ENCODE measurements at regions not wholly inside any gene's neighbourhood (a gene's known extent, or its start where the extent isn't known, plus 50 kb on each side); places are given as distances from the start of the nearest gene placed in this dataset.

DNA sequence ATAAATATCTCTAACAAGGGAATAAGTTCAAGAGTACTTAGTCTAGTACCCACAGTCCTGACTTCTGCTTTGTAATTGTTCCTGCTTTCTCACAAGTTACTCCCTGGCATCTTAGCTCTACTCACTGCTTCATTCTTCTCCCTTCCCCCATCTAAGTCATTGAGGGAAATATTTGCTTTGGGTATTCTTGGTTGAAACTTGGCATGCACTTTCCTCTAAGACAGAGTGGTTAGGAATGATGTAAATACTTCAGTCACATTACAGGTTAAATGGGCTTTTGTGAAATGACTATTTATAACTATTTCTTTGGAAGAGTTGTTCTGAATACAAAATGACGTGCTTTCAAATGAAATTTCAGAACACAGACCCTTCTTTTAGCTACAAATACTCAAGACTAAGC lies 67.7 kb upstream of the PLEKHG1 start:
- H3K27me3 Mint-ChIP-seq: peaks cover 8 to 28% (median 17%) of the 10 kb centered on the region in 3 donors
- ATAC-seq (ENCODE audit: low read depth in 2 of 2) (no peak), DNase-seq (no peak)

DNA sequence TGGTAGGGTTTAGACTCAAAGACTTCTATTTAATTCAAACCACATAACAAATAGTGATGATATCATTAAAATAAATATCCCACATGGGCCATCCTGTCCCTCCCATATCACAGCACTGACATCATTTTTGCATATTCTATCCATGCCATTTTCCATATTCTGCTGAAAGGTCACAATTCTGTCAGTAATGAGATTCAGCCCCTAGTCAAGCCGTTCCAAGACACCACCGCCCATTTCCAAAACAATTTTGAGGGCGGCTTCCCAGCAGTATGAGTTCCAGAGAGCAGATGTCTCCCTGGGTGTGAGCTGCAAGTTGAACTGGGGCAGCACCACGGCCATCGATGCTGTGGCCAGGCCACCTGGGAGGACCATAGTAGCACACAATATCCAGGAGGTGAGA lies 65.1 kb upstream of the PLEKHG1 start:
- peaks cover 0 to 5% (median 0%) of the 10 kb centered on the region in 7 donors for H3K9me3 Mint-ChIP-seq
- peaks cover 15 to 41% (median 23%) of the 10 kb centered on the region in 3 donors for H3K27me3 Mint-ChIP-seq
- H3K36me3 Mint-ChIP-seq: peaks cover 0 to 11% of the 10 kb centered on the region in 2 donors
- ATAC-seq (ENCODE audit: low read depth in 2 of 2): no peak
- no peak overlapping the region for H3K27ac Mint-ChIP-seq
- H3K4me3 Mint-ChIP-seq: no peak overlapping the region
- no peak for DNase-seq
- peaks cover 0 to 4% (median 4%) of the 10 kb centered on the region in 3 donors for H3K4me1 Mint-ChIP-seq

More for the DNA sequence above, 67.7 kb upstream of the PLEKHG1 start:
- H3K9me3 Mint-ChIP-seq: no peaks in the 10 kb centered on the region
- no peaks in the 10 kb centered on the region for H3K36me3 Mint-ChIP-seq
- no peak overlapping the region for H3K4me3 Mint-ChIP-seq
- no peak overlapping the region for H3K27ac Mint-ChIP-seq
- H3K4me1 Mint-ChIP-seq: peaks cover 12 to 14% (median 14%) of the 10 kb centered on the region in 3 donors

DNA sequence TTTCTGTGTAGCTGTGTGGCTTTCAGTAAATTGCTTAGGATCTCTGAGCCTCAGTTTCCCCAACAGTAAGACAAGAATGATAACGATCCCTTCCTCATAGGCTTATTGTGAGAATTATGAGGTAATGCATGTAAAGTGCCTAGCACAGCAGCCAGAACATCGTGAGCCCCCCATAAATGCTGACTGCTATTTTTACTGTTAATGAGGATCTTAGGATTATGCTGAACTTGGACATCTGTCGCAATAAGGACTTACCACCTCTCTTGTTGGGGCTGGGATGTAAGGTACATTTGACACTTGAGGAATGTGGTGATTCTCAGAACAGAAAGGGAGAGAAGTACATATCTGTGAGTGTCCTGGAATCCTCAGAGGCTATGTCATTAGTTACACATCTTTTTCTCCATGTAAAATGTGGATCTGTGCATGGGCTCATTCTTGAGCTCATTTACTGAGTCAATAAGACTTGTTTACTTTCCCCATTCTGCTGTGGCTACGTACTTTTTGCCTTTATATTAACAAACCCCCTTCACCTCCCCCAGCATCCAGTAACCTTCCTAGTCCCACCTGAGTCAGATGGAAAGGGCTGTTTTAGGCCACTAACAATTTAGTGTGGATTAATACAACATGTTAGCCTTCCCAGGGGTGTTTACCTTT lies 64.4 kb upstream of the PLEKHG1 start:
- Mint-ChIP-seq H3K4me3 (no peak overlapping the region), H3K9me3 (peaks cover 0 to 5% (median 0%) of the 10 kb centered on the region in 7 donors), H3K27me3 (peaks cover 17 to 48% (median 30%) of the 10 kb centered on the region in 3 donors), H3K4me1 (peaks cover 0 to 8% (median 4%) of the 10 kb centered on the region in 3 donors), H3K36me3 (peaks cover 0 to 11% of the 10 kb centered on the region in 2 donors), H3K27ac (no peak overlapping the region)
- no peak for DNase-seq
- ATAC-seq (ENCODE audit: low read depth in 2 of 2): no peak

DNA sequence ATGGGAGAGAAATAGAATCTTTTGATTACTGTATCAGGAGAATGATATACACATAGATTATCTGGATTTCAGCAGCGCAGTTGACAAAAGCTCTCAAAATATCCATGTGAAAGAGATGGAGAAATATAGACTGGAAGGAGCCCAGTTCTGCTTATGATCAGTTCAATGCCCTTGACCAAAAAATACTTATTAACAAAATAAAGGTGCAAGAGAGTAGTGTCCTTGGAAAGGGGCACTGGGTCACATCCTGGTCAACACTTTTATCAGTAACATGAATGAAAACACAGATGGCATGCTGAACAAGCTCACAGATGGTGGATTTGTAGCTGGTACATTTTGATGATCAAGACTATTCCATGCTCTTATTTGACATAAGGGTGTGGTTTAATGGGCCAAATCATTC lies 63.9 kb upstream of the PLEKHG1 start:
- Mint-ChIP-seq H3K27ac (no peak overlapping the region), H3K9me3 (peaks cover 0 to 5% (median 0%) of the 10 kb centered on the region in 7 donors)

DNA sequence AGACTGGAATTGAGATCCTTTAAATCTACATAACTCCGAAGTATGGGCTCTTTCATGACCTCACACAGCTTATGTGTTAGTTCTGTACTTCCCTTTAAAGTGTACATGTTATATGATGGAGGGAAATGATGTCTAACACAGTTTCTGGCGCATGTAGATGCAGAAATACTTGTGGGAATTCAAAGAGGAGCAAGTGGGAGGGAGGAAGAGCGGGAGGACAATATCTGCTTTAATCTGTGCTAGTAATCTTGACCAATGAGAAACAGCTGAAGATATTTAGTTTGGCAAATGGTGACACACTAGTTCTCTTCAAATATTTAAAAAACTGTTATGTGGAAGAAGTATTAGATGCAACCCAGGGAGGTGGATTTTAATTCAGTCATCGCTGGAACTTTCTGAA lies 62.9 kb upstream of the PLEKHG1 start:
- ATAC-seq (ENCODE audit: low read depth in 2 of 2) (no peak), DNase-seq (no peak)
- Mint-ChIP-seq H3K36me3 (peaks cover 0 to 11% of the 10 kb centered on the region in 2 donors), H3K27me3 (peaks cover 25 to 57% (median 33%) of the 10 kb centered on the region in 3 donors), H3K27ac (no peak overlapping the region), H3K4me1 (peaks cover 0 to 8% (median 4%) of the 10 kb centered on the region in 3 donors), H3K9me3 (peaks cover 0 to 5% (median 0%) of the 10 kb centered on the region in 7 donors), H3K4me3 (no peak overlapping the region)

More for the DNA sequence above, 63.9 kb upstream of the PLEKHG1 start:
- DNase-seq (no peak), ATAC-seq (ENCODE audit: low read depth in 2 of 2) (no peak)
- H3K27me3 Mint-ChIP-seq: peaks cover 22 to 54% (median 33%) of the 10 kb centered on the region in 3 donors
- peaks cover 0 to 11% of the 10 kb centered on the region in 2 donors for H3K36me3 Mint-ChIP-seq
- no peak overlapping the region for H3K4me3 Mint-ChIP-seq
- peaks cover 0 to 8% (median 4%) of the 10 kb centered on the region in 3 donors for H3K4me1 Mint-ChIP-seq

DNA sequence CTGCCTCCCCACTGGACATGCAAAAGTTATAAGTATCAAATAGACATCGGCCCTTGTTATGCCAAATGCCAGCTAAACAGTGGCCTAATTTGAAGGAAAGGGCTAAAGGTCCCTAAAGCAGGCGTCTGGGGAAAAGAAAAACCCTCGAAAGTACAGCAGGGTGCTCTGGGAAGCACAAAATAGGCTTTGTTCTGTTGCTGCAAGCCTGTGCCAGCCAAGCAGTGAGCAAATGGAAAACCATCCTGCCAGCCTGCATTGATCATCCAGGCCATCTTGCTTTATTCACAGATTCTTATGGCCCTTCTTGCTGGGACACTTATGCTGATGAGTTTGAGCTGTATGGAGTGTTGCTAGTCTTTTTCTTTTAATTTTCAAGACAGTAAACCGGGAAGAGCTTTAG lies 62.2 kb upstream of the PLEKHG1 start:
- Mint-ChIP-seq H3K4me3 (no peak overlapping the region), H3K4me1 (peaks cover 0 to 8% (median 4%) of the 10 kb centered on the region in 3 donors), H3K27ac (no peak overlapping the region), H3K36me3 (peaks cover 0 to 11% of the 10 kb centered on the region in 2 donors), H3K27me3 (peaks cover 25 to 53% (median 33%) of the 10 kb centered on the region in 3 donors), H3K9me3 (peaks cover 0 to 5% (median 0%) of the 10 kb centered on the region in 7 donors)
- DNase-seq (no peak), ATAC-seq (ENCODE audit: low read depth in 2 of 2) (no peak)

DNA sequence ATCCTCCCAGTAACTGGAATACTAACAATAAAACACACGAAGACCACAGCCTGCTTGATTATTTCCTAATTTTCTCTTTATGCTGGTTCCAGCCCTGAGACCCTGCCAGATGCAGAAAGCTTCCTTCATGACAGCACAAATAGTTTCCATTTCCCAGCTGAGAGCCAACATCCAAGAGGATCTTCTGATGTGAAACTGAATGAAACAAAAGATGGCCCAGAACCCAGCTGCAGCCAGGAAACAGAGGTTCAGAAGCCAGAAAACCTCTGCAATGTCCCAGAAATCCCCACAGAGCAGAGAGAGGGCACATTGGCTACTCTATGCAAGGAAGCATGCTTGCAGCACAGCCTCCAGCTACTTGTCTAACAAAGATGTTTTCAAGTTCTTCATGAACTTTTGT lies 61.8 kb upstream of the PLEKHG1 start:
- Mint-ChIP-seq H3K9me3 (peaks cover 0 to 5% (median 0%) of the 10 kb centered on the region in 7 donors), H3K4me3 (no peak overlapping the region), H3K36me3 (peaks cover 0 to 11% of the 10 kb centered on the region in 2 donors), H3K27ac (no peak overlapping the region), H3K27me3 (peaks cover 24 to 53% (median 31%) of the 10 kb centered on the region in 3 donors), H3K4me1 (peaks cover 0 to 8% (median 4%) of the 10 kb centered on the region in 3 donors)
- ATAC-seq (ENCODE audit: low read depth in 2 of 2): no peak
- no peak for DNase-seq

DNA sequence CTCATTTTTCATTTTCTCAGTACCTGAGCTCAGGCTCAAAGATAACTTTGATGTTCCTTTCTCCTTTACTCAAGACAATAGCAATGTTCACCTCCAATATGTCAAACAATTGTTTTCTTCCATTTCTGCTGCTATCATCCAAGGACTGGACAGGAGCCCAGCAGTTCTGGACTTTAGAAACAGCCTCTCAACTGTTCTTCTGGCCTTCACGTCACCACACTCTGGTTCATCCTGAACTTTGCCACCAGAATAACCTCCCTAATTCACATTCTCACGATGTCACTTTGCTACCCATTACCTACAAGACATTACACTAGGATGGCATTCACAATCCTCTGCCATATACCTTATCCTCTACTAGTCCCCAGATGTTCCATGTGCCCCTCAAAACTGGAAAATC lies 60.6 kb upstream of the PLEKHG1 start:
- H3K36me3 Mint-ChIP-seq: peaks cover 0 to 11% of the 10 kb centered on the region in 2 donors
- H3K9me3 Mint-ChIP-seq: peaks cover 0 to 5% (median 0%) of the 10 kb centered on the region in 7 donors
- DNase-seq (no peak), ATAC-seq (ENCODE audit: low read depth in 2 of 2) (no peak)
- H3K4me1 Mint-ChIP-seq: peaks cover 0 to 8% (median 4%) of the 10 kb centered on the region in 3 donors
- peaks cover 31 to 59% (median 32%) of the 10 kb centered on the region in 3 donors for H3K27me3 Mint-ChIP-seq
- peak overlapping the region in 1 of 6 donors; percentile 33 for H3K27ac Mint-ChIP-seq
- H3K4me3 Mint-ChIP-seq: no peak overlapping the region

DNA sequence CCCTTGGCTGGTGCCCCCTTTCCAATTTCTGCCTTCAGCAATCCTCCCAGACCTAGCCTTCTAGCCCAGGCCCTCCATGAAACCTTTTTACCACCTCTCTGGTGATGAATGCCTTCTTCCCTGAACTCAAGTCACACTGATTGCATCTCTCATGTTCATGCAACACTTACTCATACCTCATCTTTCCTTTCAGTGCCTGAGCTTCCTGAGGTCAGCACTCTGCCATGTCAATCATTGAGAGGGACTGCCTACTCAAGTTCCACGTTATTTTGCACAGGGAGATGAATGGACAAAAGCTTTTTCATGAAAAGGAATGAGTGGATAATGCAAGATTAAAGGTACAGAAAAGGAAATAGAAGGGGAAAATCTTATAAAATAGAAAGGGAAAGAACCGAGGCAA lies 60.1 kb upstream of the PLEKHG1 start:
- H3K27me3 Mint-ChIP-seq: peaks cover 32 to 57% (median 35%) of the 10 kb centered on the region in 3 donors
- DNase-seq: no peak
- ATAC-seq (ENCODE audit: low read depth in 2 of 2): no peak
- H3K9me3 Mint-ChIP-seq: peaks cover 0 to 5% (median 0%) of the 10 kb centered on the region in 7 donors
- peaks cover 0 to 8% (median 4%) of the 10 kb centered on the region in 3 donors for H3K4me1 Mint-ChIP-seq
- H3K36me3 Mint-ChIP-seq: peaks cover 0 to 11% of the 10 kb centered on the region in 2 donors
- no peak overlapping the region for H3K4me3 Mint-ChIP-seq
- H3K27ac Mint-ChIP-seq: peak overlapping the region in 1 of 6 donors; percentile 33

DNA sequence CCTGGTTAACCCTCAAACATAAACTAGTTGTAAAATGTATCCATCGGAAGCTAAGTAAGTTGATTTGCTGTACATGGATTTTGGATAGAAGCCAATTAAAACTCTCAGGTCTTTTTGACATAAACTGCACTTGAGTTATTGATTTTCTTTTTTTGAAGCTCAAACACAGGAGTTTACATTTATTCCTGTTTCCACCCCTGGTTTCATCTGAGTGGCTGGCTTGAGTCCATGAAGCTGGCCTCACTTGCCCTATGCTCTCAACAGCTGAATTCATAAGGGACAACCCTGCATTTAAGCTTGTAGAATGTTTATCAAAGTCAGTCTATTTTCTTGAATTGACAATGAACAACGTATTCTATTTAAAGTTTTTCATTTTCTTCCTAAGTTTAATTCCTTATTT lies 58.1 kb upstream of the PLEKHG1 start:
- peaks cover 32 to 52% (median 40%) of the 10 kb centered on the region in 3 donors for H3K27me3 Mint-ChIP-seq
- DNase-seq: no peak
- no peak overlapping the region for H3K27ac Mint-ChIP-seq
- ATAC-seq (ENCODE audit: low read depth in 2 of 2): no peak
- H3K4me1 Mint-ChIP-seq: peaks cover 0 to 8% (median 4%) of the 10 kb centered on the region in 3 donors
- peaks cover 0 to 5% (median 0%) of the 10 kb centered on the region in 7 donors for H3K9me3 Mint-ChIP-seq
- H3K4me3 Mint-ChIP-seq: no peak overlapping the region
- peaks cover 0 to 11% of the 10 kb centered on the region in 2 donors for H3K36me3 Mint-ChIP-seq

DNA sequence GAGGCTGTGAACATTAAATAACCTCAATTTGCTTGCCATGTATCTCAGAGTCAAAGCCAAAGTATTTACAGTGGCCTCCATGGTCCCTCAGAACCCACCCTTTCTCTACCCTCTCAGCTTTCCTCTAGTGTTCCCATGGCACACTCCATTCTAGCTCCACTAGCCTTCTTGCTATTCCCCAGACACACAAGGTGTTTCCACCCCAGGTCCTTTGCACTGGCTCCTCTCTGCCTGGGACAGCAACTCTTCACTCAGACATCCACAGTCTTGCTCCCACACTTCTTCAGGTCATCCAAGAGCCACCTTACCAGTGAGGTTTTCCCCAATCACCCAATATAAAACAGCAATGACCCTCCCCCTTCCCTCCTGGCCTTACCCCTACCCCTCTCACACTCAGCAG lies 56.5 kb upstream of the PLEKHG1 start:
- peaks cover 31 to 50% (median 48%) of the 10 kb centered on the region in 3 donors for H3K27me3 Mint-ChIP-seq
- peaks cover 0 to 11% of the 10 kb centered on the region in 2 donors for H3K36me3 Mint-ChIP-seq
- DNase-seq (no peak), ATAC-seq (ENCODE audit: low read depth in 2 of 2) (no peak)
- H3K4me3 Mint-ChIP-seq: no peak overlapping the region
- peak overlapping the region in 1 of 6 donors; percentile 20 for H3K27ac Mint-ChIP-seq
- peaks cover 0 to 5% (median 0%) of the 10 kb centered on the region in 7 donors for H3K9me3 Mint-ChIP-seq
- H3K4me1 Mint-ChIP-seq: peaks cover 2 to 8% (median 4%) of the 10 kb centered on the region in 3 donors

DNA sequence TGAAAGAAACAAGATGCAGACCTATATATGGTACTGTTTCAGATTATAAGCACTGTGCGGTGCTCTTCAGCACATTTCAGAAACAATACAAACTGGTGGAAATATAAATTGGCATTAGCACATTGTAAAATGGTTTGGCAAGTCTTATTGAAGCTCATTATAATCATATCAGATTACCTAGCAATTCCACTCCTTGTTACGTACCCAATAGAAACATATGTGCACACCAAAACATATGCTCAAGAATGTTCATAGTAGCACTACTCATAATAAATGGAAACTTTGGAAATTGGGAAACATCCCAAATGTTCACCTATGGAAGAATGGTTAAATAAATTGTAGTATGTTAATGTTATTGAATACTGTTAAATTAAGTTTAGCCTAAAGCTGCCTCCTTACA lies 54.9 kb upstream of the PLEKHG1 start:
- no peaks in the 10 kb centered on the region for H3K36me3 Mint-ChIP-seq
- no peak for DNase-seq
- H3K9me3 Mint-ChIP-seq: no peaks in the 10 kb centered on the region
- H3K27me3 Mint-ChIP-seq: peaks cover 22 to 48% (median 38%) of the 10 kb centered on the region in 3 donors
- no peak overlapping the region for H3K4me3 Mint-ChIP-seq
- H3K27ac Mint-ChIP-seq: no peak overlapping the region
- no peak for ATAC-seq (ENCODE audit: low read depth in 2 of 2)
- peaks cover 0 to 2% (median 2%) of the 10 kb centered on the region in 3 donors for H3K4me1 Mint-ChIP-seq

DNA sequence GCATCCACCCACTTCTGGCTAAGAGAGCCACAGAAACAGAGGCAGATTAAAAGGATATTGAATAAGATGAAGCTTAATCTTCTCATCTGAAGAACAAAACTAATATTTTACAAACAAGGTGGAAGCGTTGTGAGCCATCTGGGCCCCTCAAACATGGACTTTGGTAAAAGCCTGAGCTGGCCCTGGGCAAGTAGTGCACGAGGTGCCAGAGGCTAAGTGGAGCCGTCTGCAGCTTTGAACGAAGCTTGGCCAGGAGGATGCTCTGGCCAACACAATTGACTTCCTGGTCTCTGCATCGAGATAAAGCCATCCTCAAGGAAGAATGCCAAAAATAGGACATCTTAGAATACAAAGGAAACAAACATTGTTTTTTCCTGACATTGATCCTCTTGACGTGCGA lies 53.2 kb upstream of the PLEKHG1 start:
- H3K4me1 Mint-ChIP-seq: peaks cover 0 to 2% (median 0%) of the 10 kb centered on the region in 3 donors
- H3K27me3 Mint-ChIP-seq: peaks cover 18 to 37% (median 31%) of the 10 kb centered on the region in 3 donors
- peak overlapping the region in 1 of 8 donors; percentile 26 for H3K4me3 Mint-ChIP-seq
- DNase-seq (no peak), ATAC-seq (ENCODE audit: low read depth in 2 of 2) (no peak)
- no peak overlapping the region for H3K27ac Mint-ChIP-seq
- H3K36me3 Mint-ChIP-seq: no peaks in the 10 kb centered on the region
- no peaks in the 10 kb centered on the region for H3K9me3 Mint-ChIP-seq
